Neural progenitor cell (in vitro differentiated cells): ENCODE measurements at regions not wholly inside any gene's neighbourhood (a gene's known extent, or its start where the extent isn't known, plus 50 kb on each side); places are given as distances from the start of the nearest gene placed in this dataset.

Experiments used
- EZH2 ChIP-seq: fragments of 200-600 bp; sonication (generic); IDR thresholded peaks from 2 replicates; pipeline ENCODE4 v1.6.1; 2017; ENCODE audit warnings: antibody characterized with exemption, mild to moderate bottlenecking, moderate library complexity
- EZH2phosphoT487 ChIP-seq: fragments of 200-600 bp; sonication (generic); IDR thresholded peaks from 2 replicates; pipeline ENCODE4 v1.6.1; 2017; ENCODE audit warnings: antibody characterized with exemption
- TF ChIP-seq, protein P1 (sequence below): fragments of 200-600 bp; sonication (generic); IDR thresholded peaks from 2 replicates; pipeline ENCODE4 v1.5.1; 2017; ENCODE audit warnings: antibody characterized with exemption, mild to moderate bottlenecking

GRCh38 chr14:85027681-85028370 lies 502.1 kb upstream of the FLRT2 start:
- TF ChIP-seq, protein P1, sequence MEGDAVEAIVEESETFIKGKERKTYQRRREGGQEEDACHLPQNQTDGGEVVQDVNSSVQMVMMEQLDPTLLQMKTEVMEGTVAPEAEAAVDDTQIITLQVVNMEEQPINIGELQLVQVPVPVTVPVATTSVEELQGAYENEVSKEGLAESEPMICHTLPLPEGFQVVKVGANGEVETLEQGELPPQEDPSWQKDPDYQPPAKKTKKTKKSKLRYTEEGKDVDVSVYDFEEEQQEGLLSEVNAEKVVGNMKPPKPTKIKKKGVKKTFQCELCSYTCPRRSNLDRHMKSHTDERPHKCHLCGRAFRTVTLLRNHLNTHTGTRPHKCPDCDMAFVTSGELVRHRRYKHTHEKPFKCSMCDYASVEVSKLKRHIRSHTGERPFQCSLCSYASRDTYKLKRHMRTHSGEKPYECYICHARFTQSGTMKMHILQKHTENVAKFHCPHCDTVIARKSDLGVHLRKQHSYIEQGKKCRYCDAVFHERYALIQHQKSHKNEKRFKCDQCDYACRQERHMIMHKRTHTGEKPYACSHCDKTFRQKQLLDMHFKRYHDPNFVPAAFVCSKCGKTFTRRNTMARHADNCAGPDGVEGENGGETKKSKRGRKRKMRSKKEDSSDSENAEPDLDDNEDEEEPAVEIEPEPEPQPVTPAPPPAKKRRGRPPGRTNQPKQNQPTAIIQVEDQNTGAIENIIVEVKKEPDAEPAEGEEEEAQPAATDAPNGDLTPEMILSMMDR, result no peak
- TF ChIP-seq EZH2phosphoT487 (no peak), EZH2 (no peak)
